NT2/D1 (cell line): ENCODE measurements at regions not wholly inside any gene's neighbourhood (a gene's known extent, or its start where the extent isn't known, plus 50 kb on each side); places are given as distances from the start of the nearest gene placed in this dataset.

Experiments
- SUZ12 ChIP-seq: IDR thresholded peaks from 2 replicates; pipeline ENCODE4 v1.6.1; 2011; ENCODE audit not compliant: insufficient read length, insufficient read depth; ENCODE audit errors: extremely low read depth
- YY1 ChIP-seq: IDR thresholded peaks from 2 replicates; pipeline ENCODE4 v1.6.1; 2011; ENCODE audit not compliant: insufficient read length, insufficient read depth

- TF ChIP-seq YY1 (no peak), SUZ12 (no peak)
These were observed 124.6 kb upstream of the TBCA start for GRCh38 chr5:77900691-77901090.
